ENCODE measurements at regions not wholly inside any gene's neighbourhood (a gene's known extent, or its start where the extent isn't known, plus 50 kb on each side); places are given as distances from the start of the nearest gene placed in this dataset.

DNA sequence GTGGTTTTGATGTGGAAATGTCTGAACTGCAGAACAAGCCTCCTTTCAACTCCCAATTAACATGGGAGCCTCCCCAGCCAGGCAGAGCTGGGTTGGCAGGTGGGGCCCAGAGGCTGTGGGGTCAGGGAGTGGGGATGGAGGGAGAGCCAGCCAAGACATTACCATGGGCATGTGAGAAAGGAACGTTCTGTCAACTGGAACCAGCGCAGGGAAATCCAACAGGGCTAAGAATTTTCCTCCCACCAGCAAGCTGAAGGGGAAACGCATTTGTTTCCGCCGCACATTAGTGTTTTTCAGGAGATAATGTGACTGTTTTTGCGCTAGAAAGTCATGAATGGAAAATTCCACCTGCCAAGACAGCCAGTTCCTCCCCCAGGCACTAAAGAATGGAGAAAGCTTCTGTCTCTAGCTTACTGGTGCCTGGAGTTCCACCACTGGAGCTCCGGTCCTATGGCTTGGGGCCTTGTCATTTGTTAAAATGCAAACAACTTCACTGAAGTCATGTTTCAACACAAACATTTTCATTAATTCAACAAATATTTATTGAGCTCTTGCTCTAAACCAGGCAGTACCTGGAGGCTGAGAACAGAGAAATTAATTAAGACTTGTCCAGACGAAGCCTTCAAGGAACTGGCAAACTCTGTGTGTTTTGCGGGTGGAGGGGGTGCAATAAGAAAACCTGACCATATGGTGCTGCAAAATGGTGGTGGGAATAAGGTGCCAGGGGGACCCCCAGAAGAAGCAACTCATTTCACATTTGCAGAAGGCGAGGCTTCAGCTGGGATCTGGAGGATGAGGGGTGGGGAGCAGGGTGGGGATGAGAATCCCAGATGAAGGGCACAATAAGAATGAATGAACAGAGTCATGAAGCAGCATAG lies 305.1 kb downstream of the MATN1 start:
- H3K4me1 Mint-ChIP-seq: peaks cover 7% of the 10 kb centered on the region
- WGBS, 2 experiments (ENCODE audit: insufficient coverage in 1 of 2, insufficient read length in 1 of 2): 90 to 94% methylated on average over 5 to 10 of the region's 10 CpGs
- no peak overlapping the region for H3K27ac ChIP-seq (ENCODE audit: low read depth, low read length)
- H3K36me3 ChIP-seq (ENCODE audit: control insufficient read depth, insufficient read depth, low read length): no peaks in the 10 kb centered on the region
- H3K27me3 ChIP-seq (ENCODE audit: control insufficient read depth, insufficient read depth, low read length, poor library complexity, severe bottlenecking): no peaks in the 10 kb centered on the region
- H3K9me3 ChIP-seq (ENCODE audit: control insufficient read depth, low read length): no peaks in the 10 kb centered on the region
- no peaks in the 10 kb centered on the region for H3K36me3 Mint-ChIP-seq (ENCODE audit: low read depth)
- H3K27me3 Mint-ChIP-seq (ENCODE audit: insufficient read depth): peaks cover 3% of the 10 kb centered on the region
- H3K9me3 Mint-ChIP-seq: no peaks in the 10 kb centered on the region
- no peak overlapping the region for H3K4me3 Mint-ChIP-seq
- TF ChIP-seq, protein P1, sequence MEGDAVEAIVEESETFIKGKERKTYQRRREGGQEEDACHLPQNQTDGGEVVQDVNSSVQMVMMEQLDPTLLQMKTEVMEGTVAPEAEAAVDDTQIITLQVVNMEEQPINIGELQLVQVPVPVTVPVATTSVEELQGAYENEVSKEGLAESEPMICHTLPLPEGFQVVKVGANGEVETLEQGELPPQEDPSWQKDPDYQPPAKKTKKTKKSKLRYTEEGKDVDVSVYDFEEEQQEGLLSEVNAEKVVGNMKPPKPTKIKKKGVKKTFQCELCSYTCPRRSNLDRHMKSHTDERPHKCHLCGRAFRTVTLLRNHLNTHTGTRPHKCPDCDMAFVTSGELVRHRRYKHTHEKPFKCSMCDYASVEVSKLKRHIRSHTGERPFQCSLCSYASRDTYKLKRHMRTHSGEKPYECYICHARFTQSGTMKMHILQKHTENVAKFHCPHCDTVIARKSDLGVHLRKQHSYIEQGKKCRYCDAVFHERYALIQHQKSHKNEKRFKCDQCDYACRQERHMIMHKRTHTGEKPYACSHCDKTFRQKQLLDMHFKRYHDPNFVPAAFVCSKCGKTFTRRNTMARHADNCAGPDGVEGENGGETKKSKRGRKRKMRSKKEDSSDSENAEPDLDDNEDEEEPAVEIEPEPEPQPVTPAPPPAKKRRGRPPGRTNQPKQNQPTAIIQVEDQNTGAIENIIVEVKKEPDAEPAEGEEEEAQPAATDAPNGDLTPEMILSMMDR (conservative IDR thresholded peaks at IDR 0.05): no peak
- H3K4me3 ChIP-seq (ENCODE audit: low read length): no peak overlapping the region
- no peak overlapping the region for H3K9ac ChIP-seq (ENCODE audit: extremely low read depth, low read length, poor library complexity, severe bottlenecking)
- no peak for DNase-seq
- peaks cover 2% of the 10 kb centered on the region for H3K4me1 ChIP-seq (ENCODE audit: control insufficient read depth, insufficient read depth, low read length)
- no peak overlapping the region for H3K27ac Mint-ChIP-seq

DNA sequence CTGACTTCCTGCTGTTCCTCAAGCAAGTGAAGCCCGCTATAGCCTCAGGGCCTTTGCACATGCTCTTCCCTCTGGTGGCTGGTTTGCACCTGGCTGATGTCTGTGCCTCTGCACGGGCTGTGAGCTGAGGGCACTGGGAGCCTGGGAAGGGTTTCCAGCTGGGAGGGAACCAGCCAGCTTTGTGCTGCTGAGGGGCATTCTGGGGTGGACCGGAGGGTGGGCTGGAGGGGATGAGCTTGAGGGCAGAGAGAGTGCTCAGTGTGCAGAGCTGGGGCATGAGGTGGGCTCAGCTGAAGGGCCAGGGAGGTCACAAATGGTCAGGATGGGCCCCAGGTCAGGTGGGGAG lies 305.7 kb downstream of the MATN1 start:
- H3K27me3 ChIP-seq (ENCODE audit: control insufficient read depth, insufficient read depth, low read length, poor library complexity, severe bottlenecking): no peaks in the 10 kb centered on the region
- Mint-ChIP-seq H3K27me3 (ENCODE audit: insufficient read depth) (peaks cover 3% of the 10 kb centered on the region), H3K4me1 (peaks cover 11% of the 10 kb centered on the region), H3K27ac (no peak overlapping the region), H3K4me3 (no peak overlapping the region), H3K36me3 (ENCODE audit: low read depth) (no peaks in the 10 kb centered on the region), H3K9me3 (no peaks in the 10 kb centered on the region)
- H3K4me1 ChIP-seq (ENCODE audit: control insufficient read depth, insufficient read depth, low read length): peaks cover 6% of the 10 kb centered on the region
- H3K27ac ChIP-seq (ENCODE audit: low read depth, low read length): no peak overlapping the region
- no peak overlapping the region for H3K9ac ChIP-seq (ENCODE audit: extremely low read depth, low read length, poor library complexity, severe bottlenecking)
- WGBS, 2 experiments (ENCODE audit: insufficient coverage in 1 of 2, insufficient read length in 1 of 2): 83 to 93% methylated on average over 1 to 3 of the region's 3 CpGs
- no peak overlapping the region for H3K4me3 ChIP-seq (ENCODE audit: low read length)
- no peaks in the 10 kb centered on the region for H3K36me3 ChIP-seq (ENCODE audit: control insufficient read depth, insufficient read depth, low read length)
- no peaks in the 10 kb centered on the region for H3K9me3 ChIP-seq (ENCODE audit: control insufficient read depth, low read length)
- DNase-seq: peak; percentile 31
- TF ChIP-seq, protein P1 (conservative IDR thresholded peaks at IDR 0.05): no peak

DNA sequence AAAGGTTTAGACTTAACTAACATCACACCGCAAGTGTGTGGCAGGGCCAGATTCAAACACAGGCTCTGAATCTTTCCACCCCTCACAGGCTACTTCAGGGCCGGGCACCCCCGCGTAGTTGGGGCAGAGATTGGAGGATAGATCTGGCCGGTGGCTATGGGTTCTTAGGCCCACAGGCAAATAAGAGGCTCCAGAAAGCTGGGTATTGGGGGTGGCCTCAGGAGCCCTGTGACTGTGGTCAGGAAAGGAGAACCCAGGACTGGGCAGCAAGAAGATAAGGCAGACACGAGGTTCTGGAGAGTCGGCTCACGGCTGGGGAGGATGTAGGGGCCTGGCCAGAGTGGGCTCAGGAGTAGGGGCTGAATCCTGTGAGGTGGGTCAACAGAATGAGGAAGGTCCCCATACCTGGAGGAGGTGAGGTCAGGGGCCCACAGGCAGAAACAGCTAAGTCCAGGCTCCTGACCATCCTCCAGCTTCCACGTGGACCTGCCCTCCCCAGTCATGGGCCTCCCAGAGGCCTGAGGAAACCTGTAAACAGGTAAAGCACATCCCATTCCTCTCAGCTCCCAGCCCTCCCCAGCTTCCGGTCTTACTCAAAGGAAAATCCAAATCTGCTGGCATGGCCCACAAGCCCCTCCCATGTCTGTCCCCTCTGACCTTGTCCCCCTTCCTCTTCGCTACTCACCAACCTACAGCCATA lies 306.2 kb downstream of the MATN1 start:
- no peak overlapping the region for H3K27ac ChIP-seq (ENCODE audit: low read depth, low read length)
- Mint-ChIP-seq H3K9me3 (no peaks in the 10 kb centered on the region), H3K4me1 (peaks cover 11% of the 10 kb centered on the region), H3K27ac (no peak overlapping the region), H3K27me3 (ENCODE audit: insufficient read depth) (peaks cover 3% of the 10 kb centered on the region), H3K4me3 (no peak overlapping the region), H3K36me3 (ENCODE audit: low read depth) (no peaks in the 10 kb centered on the region)
- TF ChIP-seq, protein P1 (conservative IDR thresholded peaks at IDR 0.05): no peak
- H3K4me3 ChIP-seq (ENCODE audit: low read length): no peak overlapping the region
- no peaks in the 10 kb centered on the region for H3K27me3 ChIP-seq (ENCODE audit: control insufficient read depth, insufficient read depth, low read length, poor library complexity, severe bottlenecking)
- H3K36me3 ChIP-seq (ENCODE audit: control insufficient read depth, insufficient read depth, low read length): no peaks in the 10 kb centered on the region
- peak; percentile 38 for DNase-seq
- H3K9me3 ChIP-seq (ENCODE audit: control insufficient read depth, low read length): no peaks in the 10 kb centered on the region
- H3K4me1 ChIP-seq (ENCODE audit: control insufficient read depth, insufficient read depth, low read length): peaks cover 12% of the 10 kb centered on the region
- 75 to 84% methylated on average over 4 to 11 of the region's 11 CpGs for WGBS, 2 experiments (ENCODE audit: insufficient coverage in 1 of 2, insufficient read length in 1 of 2)
- no peak overlapping the region for H3K9ac ChIP-seq (ENCODE audit: extremely low read depth, low read length, poor library complexity, severe bottlenecking)

All from endodermal cell (in vitro differentiated cells).